DND-41 (cell line): ENCODE measurements at regions not wholly inside any gene's neighbourhood (a gene's known extent, or its start where the extent isn't known, plus 50 kb on each side); places are given as distances from the start of the nearest gene placed in this dataset.
"Not testable (repeated sequence)": the region's sequence is repeated elsewhere in the genome, so short reads cannot be mapped to it uniquely, and the experiment has no call there.

Experiments used
- ATAC-seq: fragments of 200-7000 bp; cut with Tn5 transposase; 3 replicates; pipeline ENCODE4 v1.9.1; 2021; ENCODE audit warnings: low read depth; ENCODE audit not compliant: insufficient read depth
- DNase-seq: peaks from one replicate; pipeline ENCODE4 v3.0.0-alpha.2; 2020
- H2AFZ ChIP-seq: 2 replicates; pipeline ENCODE4 v1.6.0; 2012; ENCODE audit warnings: low read depth, low read length
- H3K27ac ChIP-seq: 2 replicates; pipeline ENCODE4 v1.5.1; 2012; ENCODE audit warnings: low read length, inconsistent platforms
- H3K27me3 ChIP-seq: fragments of 200-600 bp; sonication (generic); 2 replicates; pipeline ENCODE4 v1.6.0; 2012; ENCODE audit warnings: low read length, mild to moderate bottlenecking, inconsistent platforms; ENCODE audit not compliant: insufficient read depth, poor library complexity
- H3K36me3 ChIP-seq: 2 replicates; pipeline ENCODE4 v1.5.1; 2012; ENCODE audit warnings: low read length, inconsistent platforms; ENCODE audit not compliant: insufficient read depth
- H3K4me1 ChIP-seq: 2 replicates; pipeline ENCODE4 v1.5.1; 2012; ENCODE audit warnings: mild to moderate bottlenecking, low read length; ENCODE audit not compliant: insufficient read depth
- H3K4me2 ChIP-seq: 2 replicates; pipeline ENCODE4 v1.6.0; 2012; ENCODE audit warnings: mild to moderate bottlenecking, moderate library complexity, low read length, inconsistent platforms; ENCODE audit not compliant: insufficient read depth
- H3K4me3 ChIP-seq, 2 experiments: fragments of 200-600 bp in 1 of 2; shearing (Covaris generic) in 1 of 2; 2 replicates each; pipeline ENCODE4 v1.5.1; 2012 to 2016; ENCODE audit warnings: inconsistent platforms in 2 of 2, low read length in 2 of 2, mild to moderate bottlenecking in 2 of 2, low read depth in 1 of 2, moderate library complexity in 1 of 2
- H3K79me2 ChIP-seq: 2 replicates; pipeline ENCODE4 v1.6.0; 2012; ENCODE audit warnings: low read length, inconsistent platforms; ENCODE audit not compliant: insufficient read depth
- H3K9ac ChIP-seq: 2 replicates; pipeline ENCODE4 v1.6.0; 2012; ENCODE audit warnings: low read depth, mild to moderate bottlenecking, inconsistent platforms, low read length, moderate library complexity
- H3K9me3 ChIP-seq: 2 replicates; pipeline ENCODE4 v1.5.1; 2012; ENCODE audit warnings: low read length, moderate library complexity, mild to moderate bottlenecking, inconsistent platforms; ENCODE audit not compliant: insufficient read depth, severe bottlenecking
- H4K20me1 ChIP-seq: 2 replicates; pipeline ENCODE4 v1.6.0; 2012; ENCODE audit warnings: low read length; ENCODE audit not compliant: insufficient read depth
- EZH2 ChIP-seq: IDR thresholded peaks from 3 replicates; pipeline ENCODE4 v1.6.1; 2012; ENCODE audit warnings: borderline replicate concordance, low read depth, mild to moderate bottlenecking, moderate library complexity, low read length, inconsistent platforms; ENCODE audit not compliant: severe bottlenecking
- TF ChIP-seq, protein P1 (sequence below): IDR thresholded peaks from 2 replicates; pipeline ENCODE4 v1.5.1; 2012; ENCODE audit warnings: borderline replicate concordance, low read length, moderate library complexity, mild to moderate bottlenecking; ENCODE audit not compliant: poor library complexity, severe bottlenecking; ENCODE audit errors: extremely low read depth

DNA sequence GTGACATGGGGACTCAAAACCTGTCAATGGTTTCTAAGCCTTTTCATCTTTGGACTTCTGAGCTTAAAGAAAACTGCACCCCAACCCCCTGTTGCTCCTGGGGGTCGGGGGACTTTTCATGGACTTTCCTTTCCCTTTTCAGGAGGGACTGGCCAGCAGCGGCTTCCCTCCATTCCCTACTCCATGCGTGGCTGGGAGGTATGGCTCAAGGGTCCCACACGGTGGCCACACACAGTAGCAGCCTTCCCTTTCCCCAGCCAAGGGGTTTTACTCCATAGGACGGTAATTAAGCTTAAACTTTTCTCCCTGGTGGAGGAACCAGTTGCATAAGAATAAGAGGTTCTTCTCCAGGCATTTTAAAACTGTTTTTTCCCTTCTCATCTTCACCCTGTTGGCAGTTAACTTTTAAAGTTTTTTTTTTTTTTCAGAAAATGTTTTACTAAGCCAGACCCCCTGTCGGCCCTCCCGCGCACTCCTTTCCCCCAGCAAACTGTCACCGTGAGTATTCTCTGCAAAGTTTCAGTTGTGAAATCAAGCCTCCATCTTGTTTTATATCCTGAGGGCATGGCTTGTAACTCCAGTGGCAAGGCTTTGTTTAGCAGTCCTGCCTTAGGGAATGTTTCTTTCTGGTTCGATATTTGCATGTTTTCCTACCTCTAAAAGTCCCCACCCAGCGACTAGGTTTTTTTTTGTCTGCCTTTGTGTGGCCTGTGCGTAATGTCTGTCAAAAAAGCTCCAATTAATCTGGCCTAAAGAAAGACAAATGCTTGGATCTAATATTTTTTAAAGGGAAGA lies 325.7 kb downstream of the TLL1 start:
- TF ChIP-seq EZH2: no peak
- TF ChIP-seq, protein P1, sequence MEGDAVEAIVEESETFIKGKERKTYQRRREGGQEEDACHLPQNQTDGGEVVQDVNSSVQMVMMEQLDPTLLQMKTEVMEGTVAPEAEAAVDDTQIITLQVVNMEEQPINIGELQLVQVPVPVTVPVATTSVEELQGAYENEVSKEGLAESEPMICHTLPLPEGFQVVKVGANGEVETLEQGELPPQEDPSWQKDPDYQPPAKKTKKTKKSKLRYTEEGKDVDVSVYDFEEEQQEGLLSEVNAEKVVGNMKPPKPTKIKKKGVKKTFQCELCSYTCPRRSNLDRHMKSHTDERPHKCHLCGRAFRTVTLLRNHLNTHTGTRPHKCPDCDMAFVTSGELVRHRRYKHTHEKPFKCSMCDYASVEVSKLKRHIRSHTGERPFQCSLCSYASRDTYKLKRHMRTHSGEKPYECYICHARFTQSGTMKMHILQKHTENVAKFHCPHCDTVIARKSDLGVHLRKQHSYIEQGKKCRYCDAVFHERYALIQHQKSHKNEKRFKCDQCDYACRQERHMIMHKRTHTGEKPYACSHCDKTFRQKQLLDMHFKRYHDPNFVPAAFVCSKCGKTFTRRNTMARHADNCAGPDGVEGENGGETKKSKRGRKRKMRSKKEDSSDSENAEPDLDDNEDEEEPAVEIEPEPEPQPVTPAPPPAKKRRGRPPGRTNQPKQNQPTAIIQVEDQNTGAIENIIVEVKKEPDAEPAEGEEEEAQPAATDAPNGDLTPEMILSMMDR: no peak
- no peaks in the 10 kb centered on the region for H3K9me3 ChIP-seq
- H3K36me3 ChIP-seq: no peaks in the 10 kb centered on the region
- no peaks in the 10 kb centered on the region for H3K79me2 ChIP-seq
- H3K27ac ChIP-seq: no peak overlapping the region
- ATAC-seq (no peak), DNase-seq (no peak)
- no peak overlapping the region for H2AFZ ChIP-seq
- H3K4me2 ChIP-seq: no peak overlapping the region
- no peaks in the 10 kb centered on the region for H4K20me1 ChIP-seq
- H3K27me3 ChIP-seq: no peaks in the 10 kb centered on the region
- H3K4me3 ChIP-seq: no peak overlapping the region
- H3K4me1 ChIP-seq: no peaks in the 10 kb centered on the region
- H3K9ac ChIP-seq: no peak overlapping the region

DNA sequence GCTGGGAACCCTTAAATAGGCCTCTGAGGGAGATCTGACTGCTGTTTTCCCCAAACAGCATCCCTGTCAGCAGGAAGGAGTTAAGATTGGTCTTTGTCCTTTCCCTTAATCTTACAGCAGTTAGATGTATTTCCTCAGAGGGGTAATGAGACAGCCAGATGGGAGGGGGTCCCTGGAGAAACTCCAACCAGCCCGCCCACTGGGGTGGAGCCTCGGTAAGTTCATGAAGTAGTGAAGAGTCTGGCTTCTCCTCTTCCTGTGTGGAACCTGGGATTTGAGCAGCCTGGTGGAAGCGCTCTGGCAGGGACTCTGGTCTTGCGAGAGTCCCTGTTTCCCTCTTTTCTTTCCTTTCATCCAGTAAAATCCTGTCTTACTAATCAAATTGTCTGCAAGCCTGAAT lies 330.0 kb downstream of the TLL1 start:
- no peak for TF ChIP-seq EZH2
- TF ChIP-seq, protein P1: no peak
- Histone ChIP-seq H3K4me3 (no peak overlapping the region), H2AFZ (no peak overlapping the region), H3K79me2 (no peaks in the 10 kb centered on the region), H3K27ac (no peak overlapping the region), H3K4me1 (no peaks in the 10 kb centered on the region), H3K9me3 (no peaks in the 10 kb centered on the region), H3K36me3 (no peaks in the 10 kb centered on the region), H3K4me2 (no peak overlapping the region), H3K27me3 (no peaks in the 10 kb centered on the region), H3K9ac (no peak overlapping the region), H4K20me1 (no peaks in the 10 kb centered on the region)
- ATAC-seq: no peak
- no peak for DNase-seq

DNA sequence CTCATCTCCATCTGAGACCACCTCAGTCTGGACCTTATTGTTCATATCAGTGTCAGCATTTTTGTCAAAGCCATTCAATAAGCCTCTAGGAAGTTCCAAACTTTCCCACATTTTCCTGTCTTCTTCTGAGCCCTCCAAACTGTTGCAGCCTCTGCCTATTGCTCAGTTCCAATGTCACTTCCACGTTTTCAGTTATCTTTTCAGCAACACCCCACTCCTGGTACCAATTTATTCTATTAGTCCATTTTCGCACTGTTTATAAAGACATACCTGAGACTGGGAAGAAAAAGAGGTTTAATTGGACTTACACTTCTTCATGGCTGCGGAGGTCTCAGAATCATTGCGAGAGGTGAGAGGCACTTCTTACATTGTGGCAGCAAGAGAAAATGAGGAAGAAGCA lies 339.3 kb downstream of the TLL1 start:
- H3K36me3 ChIP-seq, ATAC-seq, H3K4me1 ChIP-seq, H3K9ac ChIP-seq, H2AFZ ChIP-seq, H3K27ac ChIP-seq, H3K4me2 ChIP-seq, H3K79me2 ChIP-seq, H4K20me1 ChIP-seq, H3K4me3 ChIP-seq, H3K9me3 ChIP-seq, DNase-seq, H3K27me3 ChIP-seq: not testable (repeated sequence)

DNA sequence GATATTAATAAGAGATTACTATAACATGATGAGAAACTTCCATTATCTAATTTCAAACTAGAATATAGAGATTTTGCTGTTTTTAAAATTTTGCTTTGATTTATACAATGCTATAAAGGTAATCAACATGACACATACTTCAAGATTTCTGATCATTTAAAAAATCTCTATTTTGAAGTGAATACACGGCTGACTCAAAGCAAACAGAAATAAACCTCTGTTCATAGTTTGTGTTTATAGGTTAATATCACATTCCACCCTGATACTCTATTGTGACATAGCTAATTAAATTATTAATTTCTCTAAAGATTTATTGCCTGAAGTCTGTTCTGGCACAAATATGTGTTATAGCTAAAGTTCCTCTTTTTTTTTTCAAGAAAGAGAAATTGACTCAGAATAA lies 349.2 kb downstream of the TLL1 start:
- TF ChIP-seq, protein P1: no peak
- no peak for TF ChIP-seq EZH2
- no peaks in the 10 kb centered on the region for H3K4me1 ChIP-seq

More for the DNA sequence above, 349.2 kb downstream of the TLL1 start:
- Histone ChIP-seq H3K27ac (no peak overlapping the region), H2AFZ (no peak overlapping the region), H3K9ac (no peak overlapping the region), H3K9me3 (peaks cover 3% of the 10 kb centered on the region), H3K36me3 (no peaks in the 10 kb centered on the region), H4K20me1 (no peaks in the 10 kb centered on the region), H3K79me2 (no peaks in the 10 kb centered on the region), H3K27me3 (no peaks in the 10 kb centered on the region), H3K4me2 (no peak overlapping the region), H3K4me3 (no peak overlapping the region)
- ATAC-seq: no peak
- DNase-seq: no peak
